HG03469 (cell line): ENCODE measurements at regions not wholly inside any gene's neighbourhood (a gene's known extent, or its start where the extent isn't known, plus 50 kb on each side); places are given as distances from the start of the nearest gene placed in this dataset.
"Not testable (repeated sequence)": the region's sequence is repeated elsewhere in the genome, so short reads cannot be mapped to it uniquely, and the experiment has no call there.

ENCODE experiments used
- ATAC-seq: cut with Tn5 transposase; IDR thresholded peaks from one replicate; pipeline ENCODE4 v1.9.1; 2021; ENCODE audit warnings: mild to moderate bottlenecking, moderate library complexity, moderate number of reproducible peaks; ENCODE audit not compliant: unreplicated experiment

GRCh38 chr3:98701071-98701675, 62.0 kb upstream of the ST3GAL6 start:
- ATAC-seq = no peak

- no peak for ATAC-seq
Measured at GRCh38 chr3:98702166-98702565, 61.0 kb upstream of the ST3GAL6 start.

- ATAC-seq = no peak
Measured at GRCh38 chr3:98705212-98705611, 57.9 kb upstream of the ST3GAL6 start.

GRCh38 chr3:98705694-98706093, 57.4 kb upstream of the ST3GAL6 start:
- ATAC-seq = no peak

- not testable (repeated sequence) for ATAC-seq
Measured at GRCh38 chr3:98708681-98709080, 54.5 kb upstream of the ST3GAL6 start.

- ATAC-seq = no peak
Measured at GRCh38 chr3:98709441-98709840, 53.7 kb upstream of the ST3GAL6 start.

- ATAC-seq = no peak
Measured at GRCh38 chr3:98710067-98710659, 53.0 kb upstream of the ST3GAL6 start.

- no peak for ATAC-seq
Measured at GRCh38 chr3:98711426-98711825, 51.7 kb upstream of the ST3GAL6 start.

- ATAC-seq = no peak
Measured at GRCh38 chr3:98712726-98713125, 50.4 kb upstream of the ST3GAL6 start.

GRCh38 chr3:98713332-98713731, 49.8 kb upstream of the ST3GAL6 start:
- ATAC-seq = not testable (repeated sequence)
